Spleen (tissue), 11 donors: ENCODE measurements at regions not wholly inside any gene's neighbourhood (a gene's known extent, or its start where the extent isn't known, plus 50 kb on each side); places are given as distances from the start of the nearest gene placed in this dataset.

Experiments
- DNase-seq: peaks from one replicate; pipeline ENCODE4 v3.0.0-alpha.2; 2020
- H3K27ac ChIP-seq, 8 donors: fragments of 200-600 bp; sonication (generic) in 7 of 8; 1 replicate in 4 of 8; 2 replicates in 4 of 8; pipeline versions ENCODE4 v1.5.0 to v1.8.0; 2016 to 2021; ENCODE audit warnings: inconsistent platforms in 4 of 8, mild to moderate bottlenecking in 4 of 8, moderate library complexity in 1 of 8
- H3K27me3 ChIP-seq, 7 donors: fragments of 200-600 bp; sonication (generic) in 6 of 7; replicated peaks in 1 of 7; 1 replicate in 4 of 7; 2 replicates in 3 of 7; pipeline versions ENCODE4 v1.5.0 to v1.8.0; 2016 to 2021; ENCODE audit warnings: inconsistent platforms in 3 of 7, mild to moderate bottlenecking in 1 of 7
- H3K36me3 ChIP-seq, 6 donors: fragments of 200-600 bp; sonication (generic) in 5 of 6; 1 replicate in 4 of 6; 2 replicates in 2 of 6; pipeline versions ENCODE4 v1.5.0 to v1.8.0; 2016 to 2021; ENCODE audit warnings: inconsistent platforms in 2 of 6
- H3K4me1 ChIP-seq, 6 donors: fragments of 200-600 bp; sonication (generic) in 5 of 6; 1 replicate in 3 of 6; 2 replicates in 3 of 6; pipeline versions ENCODE4 v1.5.0 to v1.8.0; 2016 to 2021; ENCODE audit warnings: inconsistent platforms in 3 of 6
- H3K4me3 ChIP-seq, 8 donors: fragments of 200-600 bp; sonication (generic) in 7 of 8; 1 replicate in 4 of 8; 2 replicates in 4 of 8; pipeline versions ENCODE4 v1.5.0 to v1.8.0; 2016 to 2021; ENCODE audit warnings: inconsistent platforms in 4 of 8, mild to moderate bottlenecking in 4 of 8, moderate library complexity in 2 of 8
- H3K9me3 ChIP-seq, 8 donors: fragments of 200-600 bp; sonication (generic) in 7 of 8; 1 replicate in 4 of 8; 2 replicates in 4 of 8; pipeline versions ENCODE4 v1.5.0 to v1.8.0; 2016 to 2021; ENCODE audit warnings: inconsistent platforms in 4 of 8
- POLR2A ChIP-seq, 3 donors: fragments of 450-650 bp; IDR thresholded peaks; one replicate each; pipeline ENCODE4 v1.5.1; 2017; ENCODE audit warnings: antibody characterized with exemption in 3 of 3, mild to moderate bottlenecking in 1 of 3
- POLR2AphosphoS5 ChIP-seq, 3 donors: sonication (generic); formaldehyde crosslinking; IDR thresholded peaks; one replicate each; pipeline ENCODE4 v1.5.1; 2017; ENCODE audit warnings: antibody characterized with exemption in 3 of 3
- WGBS, 5 donors: extraction: QIAGEN DNeasy Blood & Tissue Kit in 3 of 5; methylation state at CpG; one replicate each; pipeline versions ENCODE4 v1.1.5 to v1.1.7; 2013 to 2018; 5-methylcytosine and 5-hydroxymethylcytosine counted together
- intact Hi-C: fragments of 100-400 bp; cut with DNase I; formaldehyde crosslinking; loops from one replicate; pipeline ENCODE4 v1.15.0; 2023; ENCODE audit warnings: low total_unique reads
- TF ChIP-seq, protein P1 (sequence below), 11 experiments: fragments of 200-600 bp in 7 of 11; fragments of 450-650 bp in 4 of 11; sonication (generic) in 4 of 11; IDR thresholded peaks in 8 of 11; conservative IDR thresholded peaks in 3 of 11; 1 replicate in 7 of 11; 2 replicates in 4 of 11; pipeline versions ENCODE4 v1.4.0 to v1.8.0; 2016 to 2021; ENCODE audit warnings: antibody characterized with exemption in 11 of 11, inconsistent platforms in 4 of 11, mild to moderate bottlenecking in 1 of 11
- donor health status: healthy with polysubstance abuse.
- donor health status: DM: no; HTN: no; CAD: no; lungs with moderate emphysema.
- donor health status: DM: no; HTN: no; CAD: no.
- donor health status: Bipolar disorder and iron deficiency.
- donor health status: healthy.
- donor health status: DM: no; HTN: no; CAD: no.
- donor health status: DM: yes; HTN: yes; CAD: no.

DNA sequence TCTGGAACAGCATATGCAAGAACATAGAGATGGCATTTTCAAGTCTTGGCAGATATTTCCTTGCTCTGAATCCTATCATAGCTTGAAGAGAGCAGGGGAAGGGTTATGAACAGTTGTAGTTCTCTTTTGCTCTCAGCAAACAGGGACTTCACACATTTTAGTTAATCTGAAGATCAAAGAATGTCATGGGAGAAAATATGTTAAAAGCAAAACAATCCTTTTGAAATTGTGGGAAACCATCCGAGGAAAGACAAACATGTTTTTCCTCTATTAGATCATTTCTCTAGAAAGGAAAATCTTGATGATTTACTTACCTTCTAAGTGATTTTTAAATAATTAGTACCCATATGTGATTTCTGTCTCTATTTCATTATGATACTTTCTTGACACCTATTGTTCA, 77.8 kb upstream of the DCBLD2 start:
- TF ChIP-seq POLR2A (IDR thresholded peaks at IDR 0.05) = no peak
- TF ChIP-seq POLR2AphosphoS5 (IDR thresholded peaks at IDR 0.05) = no peak
- TF ChIP-seq, protein P1, sequence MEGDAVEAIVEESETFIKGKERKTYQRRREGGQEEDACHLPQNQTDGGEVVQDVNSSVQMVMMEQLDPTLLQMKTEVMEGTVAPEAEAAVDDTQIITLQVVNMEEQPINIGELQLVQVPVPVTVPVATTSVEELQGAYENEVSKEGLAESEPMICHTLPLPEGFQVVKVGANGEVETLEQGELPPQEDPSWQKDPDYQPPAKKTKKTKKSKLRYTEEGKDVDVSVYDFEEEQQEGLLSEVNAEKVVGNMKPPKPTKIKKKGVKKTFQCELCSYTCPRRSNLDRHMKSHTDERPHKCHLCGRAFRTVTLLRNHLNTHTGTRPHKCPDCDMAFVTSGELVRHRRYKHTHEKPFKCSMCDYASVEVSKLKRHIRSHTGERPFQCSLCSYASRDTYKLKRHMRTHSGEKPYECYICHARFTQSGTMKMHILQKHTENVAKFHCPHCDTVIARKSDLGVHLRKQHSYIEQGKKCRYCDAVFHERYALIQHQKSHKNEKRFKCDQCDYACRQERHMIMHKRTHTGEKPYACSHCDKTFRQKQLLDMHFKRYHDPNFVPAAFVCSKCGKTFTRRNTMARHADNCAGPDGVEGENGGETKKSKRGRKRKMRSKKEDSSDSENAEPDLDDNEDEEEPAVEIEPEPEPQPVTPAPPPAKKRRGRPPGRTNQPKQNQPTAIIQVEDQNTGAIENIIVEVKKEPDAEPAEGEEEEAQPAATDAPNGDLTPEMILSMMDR (IDR thresholded peaks at IDR 0.05 in 8 of 11, conservative IDR thresholded peaks at IDR 0.05 in 3 of 11) = no peak
- no peaks in the 10 kb centered on the region for H3K9me3 ChIP-seq
- no peaks in the 10 kb centered on the region for H3K27me3 ChIP-seq
- H3K4me3 ChIP-seq = no peak overlapping the region
- no peaks in the 10 kb centered on the region for H3K36me3 ChIP-seq
- intact Hi-C loops = no loop called here
- 60 to 72% (median 66%) methylated on average over 1 of the region's 1 CpG for WGBS, 5 donors
- H3K4me1 ChIP-seq = no peaks in the 10 kb centered on the region
- H3K27ac ChIP-seq = no peak overlapping the region
- DNase-seq = no peak

DNA sequence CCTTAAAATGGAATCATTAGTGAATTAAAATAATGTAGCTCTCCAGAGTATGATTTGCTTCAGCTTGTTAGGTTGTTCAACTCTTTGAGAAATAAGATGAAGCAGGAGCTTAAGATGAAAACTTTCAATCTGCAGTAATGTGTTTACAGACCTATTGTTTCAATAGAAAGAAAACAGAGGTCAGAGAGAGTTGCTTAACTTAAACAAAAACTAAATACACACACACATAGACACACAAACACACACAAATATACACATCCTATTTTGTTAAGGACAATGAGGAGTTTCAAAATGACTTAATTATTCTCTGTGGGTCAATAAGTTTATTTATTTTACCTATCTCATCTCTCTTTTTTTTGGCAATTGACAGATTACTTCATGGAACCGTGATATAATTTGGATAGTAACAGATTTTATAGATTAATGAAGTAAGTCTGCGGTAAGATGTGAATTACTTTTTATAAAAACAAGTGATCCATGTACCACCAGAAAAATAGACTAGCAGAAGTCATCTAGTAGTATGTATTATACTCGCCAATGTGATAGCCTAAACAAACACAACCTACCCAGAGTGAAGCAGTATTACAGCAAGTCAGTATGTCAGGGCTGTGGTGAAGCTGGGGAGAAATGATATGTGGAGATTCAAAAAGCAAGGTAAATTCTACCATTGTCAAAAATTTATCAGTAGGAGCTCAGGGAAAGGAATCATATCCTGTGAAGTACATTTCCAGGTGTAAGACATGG, 76.7 kb upstream of the DCBLD2 start:
- Histone ChIP-seq H3K36me3 (no peaks in the 10 kb centered on the region), H3K27ac (no peak overlapping the region), H3K27me3 (no peaks in the 10 kb centered on the region), H3K4me3 (no peak overlapping the region), H3K9me3 (no peaks in the 10 kb centered on the region), H3K4me1 (no peaks in the 10 kb centered on the region)
- TF ChIP-seq, protein P1 (IDR thresholded peaks at IDR 0.05 in 8 of 11, conservative IDR thresholded peaks at IDR 0.05 in 3 of 11) = no peak
- no peak for TF ChIP-seq POLR2AphosphoS5 (IDR thresholded peaks at IDR 0.05)
- no peak for TF ChIP-seq POLR2A (IDR thresholded peaks at IDR 0.05)
- intact Hi-C loops = no loop called here
- no peak for DNase-seq
- WGBS, 5 donors = 58 to 93% (median 71%) methylated on average over 3 of the region's 3 CpGs

DNA sequence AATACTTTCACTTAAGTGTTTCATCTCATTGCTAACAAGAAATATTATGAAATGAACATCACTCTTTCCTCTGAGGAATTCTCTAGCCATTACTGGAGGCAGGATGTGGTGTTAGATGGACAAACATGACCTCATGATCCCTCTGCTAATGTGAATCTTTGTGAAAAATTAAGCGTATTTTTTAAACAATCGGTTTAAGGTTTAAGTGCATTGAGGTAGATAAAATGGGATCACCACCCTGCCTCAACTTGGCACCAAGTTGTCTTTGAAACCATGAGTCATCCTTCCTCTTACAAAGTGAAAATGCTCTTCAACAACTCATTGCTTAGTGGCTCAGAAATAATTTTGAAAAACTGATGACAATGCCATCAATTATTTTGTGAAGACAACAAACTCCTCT, 76.0 kb upstream of the DCBLD2 start:
- 55 to 77% (median 71%) methylated on average over 2 of the region's 2 CpGs for WGBS, 5 donors
- intact Hi-C loops = no loop called here
- Histone ChIP-seq H3K27ac (no peak overlapping the region), H3K9me3 (no peaks in the 10 kb centered on the region), H3K4me3 (no peak overlapping the region), H3K36me3 (no peaks in the 10 kb centered on the region), H3K27me3 (no peaks in the 10 kb centered on the region), H3K4me1 (no peaks in the 10 kb centered on the region)
- TF ChIP-seq POLR2AphosphoS5 (IDR thresholded peaks at IDR 0.05) = no peak
- no peak for TF ChIP-seq POLR2A (IDR thresholded peaks at IDR 0.05)
- TF ChIP-seq, protein P1 (IDR thresholded peaks at IDR 0.05 in 8 of 11, conservative IDR thresholded peaks at IDR 0.05 in 3 of 11) = no peak
- no peak for DNase-seq

DNA sequence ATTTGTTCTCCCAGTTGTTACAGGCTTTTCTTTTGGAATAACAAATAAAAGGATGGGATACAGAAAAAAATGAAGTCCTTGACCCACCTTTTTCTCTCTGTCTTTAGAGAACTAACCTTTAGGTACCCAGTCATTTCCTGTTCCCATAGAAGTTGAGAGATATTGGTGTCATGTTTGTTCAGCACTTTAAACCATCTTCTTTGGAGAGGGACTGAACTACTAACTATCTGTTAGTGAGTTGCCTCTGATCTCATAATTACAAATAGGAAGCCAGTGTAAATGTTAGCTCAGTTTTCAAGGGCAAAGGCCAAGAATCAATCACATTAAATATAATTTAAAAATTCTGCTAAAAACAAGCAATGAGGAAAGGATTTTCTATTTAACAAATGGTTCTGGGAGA, 72.9 kb upstream of the DCBLD2 start:
- no peak for DNase-seq
- H3K4me3 ChIP-seq = no peak overlapping the region
- H3K36me3 ChIP-seq = no peaks in the 10 kb centered on the region
- no peaks in the 10 kb centered on the region for H3K9me3 ChIP-seq
- H3K27ac ChIP-seq = no peak overlapping the region
- H3K27me3 ChIP-seq = no peaks in the 10 kb centered on the region
- intact Hi-C loops = no loop called here
- TF ChIP-seq, protein P1 (IDR thresholded peaks at IDR 0.05 in 8 of 11, conservative IDR thresholded peaks at IDR 0.05 in 3 of 11) = no peak
- no peak for TF ChIP-seq POLR2AphosphoS5 (IDR thresholded peaks at IDR 0.05)
- TF ChIP-seq POLR2A (IDR thresholded peaks at IDR 0.05) = no peak
- H3K4me1 ChIP-seq = no peaks in the 10 kb centered on the region
